Smooth muscle cell (in vitro differentiated cells): ENCODE measurements at regions not wholly inside any gene's neighbourhood (a gene's known extent, or its start where the extent isn't known, plus 50 kb on each side); places are given as distances from the start of the nearest gene placed in this dataset.
"Not testable (repeated sequence)": the region's sequence is repeated elsewhere in the genome, so short reads cannot be mapped to it uniquely, and the experiment has no call there.

Experiments
- DNase-seq: peaks from one replicate; lab custom pipeline; 2025; ENCODE audit not compliant: unreplicated experiment; lab: John Stamatoyannopoulos, UW
- H2AFZ ChIP-seq: fragments of 200-600 bp; sonication (generic); 2 replicates; pipeline ENCODE4 v1.6.0; 2016; ENCODE audit warnings: antibody characterized with exemption, low read depth, mild to moderate bottlenecking
- H3F3A ChIP-seq: fragments of 200-600 bp; sonication (generic); 2 replicates; pipeline ENCODE4 v1.6.0; 2017; ENCODE audit warnings: antibody characterized with exemption, low read depth
- H3K27ac ChIP-seq: fragments of 200-600 bp; sonication (generic); 2 replicates; pipeline ENCODE4 v1.5.1; 2016; ENCODE audit warnings: low read depth, mild to moderate bottlenecking
- H3K27me3 ChIP-seq: fragments of 200-600 bp; sonication (generic); 2 replicates; pipeline ENCODE4 v1.6.1; 2016; ENCODE audit warnings: low read depth, mild to moderate bottlenecking
- H3K36me3 ChIP-seq: fragments of 200-600 bp; sonication (generic); 2 replicates; pipeline ENCODE4 v1.5.1; 2016; ENCODE audit warnings: low read depth
- H3K4me1 ChIP-seq: fragments of 200-600 bp; sonication (generic); 2 replicates; pipeline ENCODE4 v1.5.1; 2016; ENCODE audit warnings: low read depth
- H3K4me2 ChIP-seq: fragments of 200-600 bp; sonication (generic); 2 replicates; pipeline ENCODE4 v1.6.0; 2016; ENCODE audit warnings: mild to moderate bottlenecking
- H3K4me3 ChIP-seq: fragments of 200-600 bp; sonication (generic); 2 replicates; pipeline ENCODE4 v1.5.1; 2016; ENCODE audit warnings: mild to moderate bottlenecking
- H3K79me2 ChIP-seq: fragments of 200-600 bp; sonication (generic); 2 replicates; pipeline ENCODE4 v1.6.0; 2016; ENCODE audit warnings: low read depth, mild to moderate bottlenecking
- H3K9ac ChIP-seq: fragments of 200-600 bp; sonication (generic); 2 replicates; pipeline ENCODE4 v1.6.0; 2016; ENCODE audit warnings: low read depth
- H3K9me3 ChIP-seq: fragments of 200-600 bp; sonication (generic); replicated peaks from 2 replicates; pipeline ENCODE4 v1.5.1; 2016; ENCODE audit warnings: low read depth
- H4K20me1 ChIP-seq: fragments of 200-600 bp; sonication (generic); 2 replicates; pipeline ENCODE4 v1.6.0; 2016; ENCODE audit warnings: low read depth
- WGBS: methylation state at CpG from one replicate; pipeline ENCODE4 v1.1.7; 2016; ENCODE audit warnings: low lambda C conversion rate; 5-methylcytosine and 5-hydroxymethylcytosine counted together
- TF ChIP-seq, protein P1 (sequence below): fragments of 200-600 bp; sonication (generic); IDR thresholded peaks from 2 replicates; pipeline ENCODE4 v1.5.1; 2017; ENCODE audit warnings: borderline replicate concordance, mild to moderate bottlenecking, antibody characterized with exemption; ENCODE audit not compliant: insufficient read depth, poor library complexity, severe bottlenecking

DNA sequence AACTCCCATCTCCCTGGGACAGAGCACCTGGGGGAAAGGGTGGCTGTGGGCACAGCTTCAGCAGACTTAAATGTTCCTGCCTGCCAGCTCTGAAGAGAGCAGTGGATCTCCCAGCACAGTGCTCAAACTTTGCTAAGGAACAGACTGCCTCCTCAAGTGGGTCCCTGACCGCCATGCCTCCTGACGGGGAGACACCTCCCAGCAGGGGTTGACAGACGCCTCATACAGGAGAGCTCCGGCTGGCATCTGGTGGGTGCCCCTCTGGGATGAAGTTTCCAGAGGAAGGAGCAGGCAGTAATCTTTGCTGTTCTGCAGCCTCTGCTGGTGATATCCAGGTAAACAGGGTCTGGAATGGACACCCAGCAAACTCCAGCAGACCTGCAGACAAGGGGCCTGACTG lies 206.9 kb upstream of the NUDT10 start:
- H3K9me3 ChIP-seq, H3K4me2 ChIP-seq, H3F3A ChIP-seq, DNase-seq, H4K20me1 ChIP-seq, H3K27ac ChIP-seq, H3K4me3 ChIP-seq, H2AFZ ChIP-seq, H3K27me3 ChIP-seq, H3K4me1 ChIP-seq, H3K36me3 ChIP-seq, H3K79me2 ChIP-seq, H3K9ac ChIP-seq: not testable (repeated sequence)
- 80% methylated on average over 4 of the region's 4 CpGs for WGBS

GRCh38 chrX:51144828-51145442 lies 187.7 kb upstream of the NUDT10 start:
- Histone ChIP-seq H4K20me1 (no peaks in the 10 kb centered on the region), H3K79me2 (no peaks in the 10 kb centered on the region), H3K9me3 (no peaks in the 10 kb centered on the region), H3K4me1 (no peaks in the 10 kb centered on the region), H2AFZ (no peak overlapping the region), H3F3A (no peaks in the 10 kb centered on the region), H3K27ac (no peak overlapping the region), H3K36me3 (no peaks in the 10 kb centered on the region), H3K9ac (no peak overlapping the region), H3K4me2 (no peak overlapping the region), H3K4me3 (no peak overlapping the region), H3K27me3 (no peaks in the 10 kb centered on the region)
- TF ChIP-seq, protein P1, sequence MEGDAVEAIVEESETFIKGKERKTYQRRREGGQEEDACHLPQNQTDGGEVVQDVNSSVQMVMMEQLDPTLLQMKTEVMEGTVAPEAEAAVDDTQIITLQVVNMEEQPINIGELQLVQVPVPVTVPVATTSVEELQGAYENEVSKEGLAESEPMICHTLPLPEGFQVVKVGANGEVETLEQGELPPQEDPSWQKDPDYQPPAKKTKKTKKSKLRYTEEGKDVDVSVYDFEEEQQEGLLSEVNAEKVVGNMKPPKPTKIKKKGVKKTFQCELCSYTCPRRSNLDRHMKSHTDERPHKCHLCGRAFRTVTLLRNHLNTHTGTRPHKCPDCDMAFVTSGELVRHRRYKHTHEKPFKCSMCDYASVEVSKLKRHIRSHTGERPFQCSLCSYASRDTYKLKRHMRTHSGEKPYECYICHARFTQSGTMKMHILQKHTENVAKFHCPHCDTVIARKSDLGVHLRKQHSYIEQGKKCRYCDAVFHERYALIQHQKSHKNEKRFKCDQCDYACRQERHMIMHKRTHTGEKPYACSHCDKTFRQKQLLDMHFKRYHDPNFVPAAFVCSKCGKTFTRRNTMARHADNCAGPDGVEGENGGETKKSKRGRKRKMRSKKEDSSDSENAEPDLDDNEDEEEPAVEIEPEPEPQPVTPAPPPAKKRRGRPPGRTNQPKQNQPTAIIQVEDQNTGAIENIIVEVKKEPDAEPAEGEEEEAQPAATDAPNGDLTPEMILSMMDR: peak; percentile 56
- WGBS: 41% methylated on average over 3 of the region's 3 CpGs
- no peak for DNase-seq

DNA sequence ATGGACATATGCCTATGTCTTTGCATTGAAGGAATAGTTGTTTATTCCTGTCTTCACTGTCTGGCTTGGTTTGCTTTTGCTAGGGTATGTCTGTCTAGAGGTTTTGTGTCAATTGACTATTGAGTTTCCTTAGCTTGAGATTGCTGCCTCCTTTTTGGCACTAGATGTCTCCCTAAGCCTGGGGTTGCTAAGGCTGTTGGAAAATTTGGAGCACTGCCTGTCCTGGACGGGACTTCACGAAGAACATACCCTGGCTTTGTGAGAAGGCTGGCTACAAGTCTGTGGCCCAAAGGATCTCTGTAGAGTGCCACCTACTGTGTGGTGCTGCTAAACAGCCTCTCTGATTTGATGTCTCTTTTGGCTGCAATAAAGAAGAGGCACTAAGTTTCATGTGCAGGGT lies 183.8 kb upstream of the NUDT10 start:
- H3K9me3 ChIP-seq: no peaks in the 10 kb centered on the region
- no peak overlapping the region for H3K4me2 ChIP-seq
- H3K36me3 ChIP-seq: no peaks in the 10 kb centered on the region
- no peak overlapping the region for H3K27ac ChIP-seq
- no peaks in the 10 kb centered on the region for H3K4me1 ChIP-seq
- no peak overlapping the region for H3K4me3 ChIP-seq
- H2AFZ ChIP-seq: no peak overlapping the region
- H3F3A ChIP-seq: no peaks in the 10 kb centered on the region
- no peaks in the 10 kb centered on the region for H4K20me1 ChIP-seq
- no peak for DNase-seq
- H3K9ac ChIP-seq: no peak overlapping the region
- 45% methylated on average over 2 of the region's 2 CpGs for WGBS
- H3K27me3 ChIP-seq: no peaks in the 10 kb centered on the region
- TF ChIP-seq, protein P1: peak; percentile 33
- no peaks in the 10 kb centered on the region for H3K79me2 ChIP-seq

GRCh38 chrX:51151734-51152133 lies 180.9 kb upstream of the NUDT10 start:
- no peak overlapping the region for H3K27ac ChIP-seq
- 38% methylated on average over 1 of the region's 1 CpG for whole genome bisulfite sequencing
- H3K4me2 ChIP-seq: no peak overlapping the region
- no peak overlapping the region for H2AFZ ChIP-seq
- no peak overlapping the region for H3K4me3 ChIP-seq
- no peaks in the 10 kb centered on the region for H3K27me3 ChIP-seq
- H3K4me1 ChIP-seq: no peaks in the 10 kb centered on the region
- no peak for DNase-seq
- no peaks in the 10 kb centered on the region for H3K36me3 ChIP-seq
- H3K79me2 ChIP-seq: no peaks in the 10 kb centered on the region
- TF ChIP-seq, protein P1: no peak
- H3K9me3 ChIP-seq: no peaks in the 10 kb centered on the region
- H3F3A ChIP-seq: no peaks in the 10 kb centered on the region
- no peaks in the 10 kb centered on the region for H4K20me1 ChIP-seq
- no peak overlapping the region for H3K9ac ChIP-seq
